GM19238 (cell line): ENCODE measurements at regions not wholly inside any gene's neighbourhood (a gene's known extent, or its start where the extent isn't known, plus 50 kb on each side); places are given as distances from the start of the nearest gene placed in this dataset.
"Not testable (repeated sequence)": the region's sequence is repeated elsewhere in the genome, so short reads cannot be mapped to it uniquely, and the experiment has no call there.

Experiments used
- DNase-seq: peaks from one replicate; pipeline ENCODE4 v3.0.0; 2011; ENCODE audit warnings: low spot score; ENCODE audit not compliant: insufficient read length

GRCh38 chr4:20196476-20196875, 55.2 kb upstream of the SLIT2 start:
- no peak for DNase-seq

- DNase-seq, result no peak
These were observed 56.4 kb upstream of the SLIT2 start for GRCh38 chr4:20195071-20195885.

- DNase-seq, result no peak
These were observed 57.3 kb upstream of the SLIT2 start for GRCh38 chr4:20194123-20195013.

GRCh38 chr4:20193141-20193936, 58.4 kb upstream of the SLIT2 start:
- no peak for DNase-seq

- no peak for DNase-seq
These were observed 59.0 kb upstream of the SLIT2 start for GRCh38 chr4:20192736-20193135.

- no peak for DNase-seq
These were observed 66.6 kb upstream of the SLIT2 start for GRCh38 chr4:20185103-20185502.

GRCh38 chr4:20183131-20183530, 68.6 kb upstream of the SLIT2 start:
- not testable (repeated sequence) for DNase-seq

GRCh38 chr4:20181926-20182325, 69.8 kb upstream of the SLIT2 start:
- no peak for DNase-seq

- no peak for DNase-seq
These were observed 71.2 kb upstream of the SLIT2 start for GRCh38 chr4:20180509-20180908.

GRCh38 chr4:20178902-20179576, 72.7 kb upstream of the SLIT2 start:
- no peak for DNase-seq

GRCh38 chr4:20176881-20177280, 74.8 kb upstream of the SLIT2 start:
- DNase-seq, result no peak

GRCh38 chr4:20172070-20172760, 79.5 kb upstream of the SLIT2 start:
- no peak for DNase-seq

GRCh38 chr4:20166544-20166943, 85.2 kb upstream of the SLIT2 start:
- no peak for DNase-seq

- DNase-seq, result no peak
These were observed 92.2 kb upstream of the SLIT2 start for GRCh38 chr4:20159516-20159915.

GRCh38 chr4:20158195-20158594, 93.5 kb upstream of the SLIT2 start:
- no peak for DNase-seq

- DNase-seq, result no peak
These were observed 100.3 kb upstream of the SLIT2 start for GRCh38 chr4:20151436-20151835.

GRCh38 chr4:20149143-20149542, 102.6 kb upstream of the SLIT2 start:
- DNase-seq, result not testable (repeated sequence)

- no peak for DNase-seq
These were observed 114.5 kb upstream of the SLIT2 start for GRCh38 chr4:20137176-20137575.

GRCh38 chr4:20127626-20128025, 124.1 kb upstream of the SLIT2 start:
- no peak for DNase-seq

GRCh38 chr4:20126906-20127305, 124.8 kb upstream of the SLIT2 start:
- DNase-seq, result no peak
